HuH-7.5 (cell line): ENCODE measurements at regions not wholly inside any gene's neighbourhood (a gene's known extent, or its start where the extent isn't known, plus 50 kb on each side); places are given as distances from the start of the nearest gene placed in this dataset.

ENCODE experiments used
- DNase-seq: peaks from one replicate; pipeline ENCODE4 v3.0.0; 2011; ENCODE audit warnings: low spot score

DNA sequence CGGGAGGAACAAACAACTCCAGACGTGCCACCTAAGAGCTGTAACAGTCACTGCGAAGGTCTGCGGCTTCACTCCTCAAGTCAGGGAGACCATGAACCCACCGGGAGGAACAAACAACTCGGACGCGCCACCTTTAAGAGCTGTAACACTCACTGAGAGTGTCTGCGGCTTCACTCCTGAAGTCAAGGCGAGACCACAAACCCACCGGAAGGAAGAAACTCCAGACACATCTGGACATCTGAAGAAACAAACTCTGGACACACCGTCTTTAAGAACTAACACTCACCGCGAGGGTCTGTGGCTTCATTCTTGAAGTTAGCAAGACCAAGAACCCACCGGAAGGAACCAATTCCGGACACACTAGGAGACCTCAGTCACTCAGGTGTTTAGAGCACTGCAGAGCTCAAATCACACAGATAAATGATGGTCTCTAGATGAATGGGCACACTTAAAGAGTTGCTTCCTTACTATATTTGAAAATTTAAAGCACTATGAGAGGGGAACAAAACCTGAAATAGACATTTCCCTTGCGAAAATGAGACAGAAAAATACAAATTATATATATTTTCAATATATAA lies 587.7 kb upstream of the ADGRL4 start:
- DNase-seq, result no peak

- no peak for DNase-seq
Observed at GRCh38 chr1:79592707-79593106, 586.2 kb upstream of the ADGRL4 start.

- DNase-seq, result no peak
Observed at GRCh38 chr1:79588719-79589118, 582.2 kb upstream of the ADGRL4 start.

DNA sequence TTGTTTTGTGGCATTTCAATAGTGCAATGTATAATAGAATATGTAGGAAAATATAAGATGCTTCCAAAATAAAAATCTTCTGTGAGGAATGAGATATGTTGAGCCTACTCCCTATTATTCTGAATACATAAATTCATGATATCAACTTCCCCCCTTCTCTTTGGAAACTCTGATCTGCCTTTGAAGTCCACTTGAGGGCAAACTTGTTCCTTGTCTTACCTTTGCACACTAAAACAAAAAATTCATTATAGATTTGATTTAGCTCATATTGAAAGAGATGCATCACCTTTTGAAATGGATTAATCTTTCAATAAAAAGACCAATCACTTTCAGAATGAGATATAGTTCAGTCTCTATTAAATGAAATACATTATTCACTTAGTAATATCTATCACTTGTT lies 580.7 kb upstream of the ADGRL4 start:
- no peak for DNase-seq

- no peak for DNase-seq
Observed at GRCh38 chr1:79585801-79586200, 579.3 kb upstream of the ADGRL4 start.

GRCh38 chr1:79575424-79575823 lies 568.9 kb upstream of the ADGRL4 start:
- no peak for DNase-seq

GRCh38 chr1:79568411-79568810 lies 561.9 kb upstream of the ADGRL4 start:
- peak; percentile 15 for DNase-seq

- DNase-seq, result no peak
Observed at GRCh38 chr1:79561521-79561978, 555.0 kb upstream of the ADGRL4 start.

- DNase-seq, result no peak
Observed at GRCh38 chr1:79556189-79556588, 549.7 kb upstream of the ADGRL4 start.

GRCh38 chr1:79554688-79555087 lies 548.2 kb upstream of the ADGRL4 start:
- DNase-seq, result no peak

DNA sequence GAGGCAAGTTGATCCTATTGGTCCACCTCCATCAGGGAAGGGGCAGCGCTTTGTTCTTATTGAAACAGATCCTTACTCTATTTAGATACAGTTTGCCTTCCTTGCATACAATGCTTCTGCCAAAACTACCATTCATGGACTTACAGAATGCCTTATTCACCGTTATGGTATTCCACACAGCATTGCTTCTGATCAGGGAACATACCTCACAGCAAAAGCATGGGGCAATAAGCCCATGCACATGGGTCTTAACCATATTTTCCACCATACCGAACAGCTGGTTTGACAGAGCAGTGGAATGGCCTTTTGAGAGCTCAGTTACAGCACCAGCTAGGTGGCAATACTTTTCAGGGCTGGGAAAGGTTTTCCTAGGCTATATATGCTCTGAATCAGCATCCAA lies 544.8 kb upstream of the ADGRL4 start:
- DNase-seq, result no peak

- no peak for DNase-seq
Observed at GRCh38 chr1:79550402-79550801, 543.9 kb upstream of the ADGRL4 start.

GRCh38 chr1:79549201-79549600 lies 542.7 kb upstream of the ADGRL4 start:
- no peak for DNase-seq

DNA sequence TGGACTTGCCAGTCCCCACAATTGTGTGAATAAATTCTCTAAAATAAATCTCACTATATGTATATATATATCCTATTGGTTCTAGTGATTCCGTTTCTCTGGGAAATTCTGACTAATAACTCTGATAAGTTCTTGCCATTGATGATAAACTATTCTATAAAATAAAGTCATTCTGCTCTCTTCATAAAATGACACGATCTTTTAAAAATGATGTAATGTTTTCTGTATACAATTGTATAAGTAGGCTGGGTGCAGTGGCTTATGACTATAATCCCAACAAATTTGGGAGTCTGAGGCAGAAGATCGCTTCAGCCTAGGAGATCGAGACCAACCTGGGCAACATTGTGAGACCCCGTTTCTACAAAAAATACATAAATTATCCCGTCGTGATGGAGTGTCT lies 541.0 kb upstream of the ADGRL4 start:
- DNase-seq, result no peak

DNA sequence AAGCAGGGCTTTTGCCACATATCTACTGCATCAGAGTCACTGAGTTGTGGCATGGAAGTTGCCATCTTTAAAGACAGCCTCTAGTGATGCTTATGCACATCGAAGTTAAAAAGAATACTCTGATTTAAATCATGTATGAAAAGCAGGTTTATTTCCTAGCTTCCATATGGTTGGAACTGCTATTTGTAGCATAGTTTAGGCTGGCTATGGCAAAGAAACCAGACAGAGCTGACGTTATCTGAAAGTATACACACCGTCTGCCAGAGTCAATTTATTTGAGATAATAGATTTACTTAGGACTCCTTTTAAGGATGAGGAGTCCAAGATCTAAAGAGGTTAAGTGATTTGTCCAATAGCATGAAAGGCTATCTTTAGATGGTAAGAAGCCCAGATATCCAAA lies 536.9 kb upstream of the ADGRL4 start:
- no peak for DNase-seq

GRCh38 chr1:79539001-79539400 lies 532.5 kb upstream of the ADGRL4 start:
- DNase-seq, result no peak

- DNase-seq, result no peak
Observed at GRCh38 chr1:79532555-79532954, 526.0 kb upstream of the ADGRL4 start.

GRCh38 chr1:79531790-79532189 lies 525.3 kb upstream of the ADGRL4 start:
- no peak for DNase-seq

GRCh38 chr1:79530476-79530875 lies 523.9 kb upstream of the ADGRL4 start:
- DNase-seq, result no peak

GRCh38 chr1:79530055-79530454 lies 523.5 kb upstream of the ADGRL4 start:
- no peak for DNase-seq

DNA sequence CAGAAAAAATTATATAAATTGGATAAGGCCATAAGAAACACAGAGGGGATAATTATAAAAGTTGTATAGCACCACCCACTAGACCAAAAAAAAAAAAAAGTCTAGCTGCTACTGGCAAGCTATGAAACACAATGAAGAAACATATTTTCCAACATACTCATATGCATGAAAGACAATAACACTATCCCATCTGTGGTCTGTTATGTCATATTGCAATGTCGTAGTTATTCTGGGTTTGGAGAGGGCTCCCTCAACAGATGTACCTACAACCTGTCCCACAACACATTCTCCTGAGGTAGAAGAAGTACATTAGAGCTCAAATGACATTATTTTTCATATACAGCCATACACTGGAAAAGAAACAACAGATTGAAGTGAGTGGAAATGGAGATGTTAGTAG lies 517.6 kb upstream of the ADGRL4 start:
- DNase-seq, result no peak

- no peak for DNase-seq
Observed at GRCh38 chr1:79519084-79519760, 512.7 kb upstream of the ADGRL4 start.

DNA sequence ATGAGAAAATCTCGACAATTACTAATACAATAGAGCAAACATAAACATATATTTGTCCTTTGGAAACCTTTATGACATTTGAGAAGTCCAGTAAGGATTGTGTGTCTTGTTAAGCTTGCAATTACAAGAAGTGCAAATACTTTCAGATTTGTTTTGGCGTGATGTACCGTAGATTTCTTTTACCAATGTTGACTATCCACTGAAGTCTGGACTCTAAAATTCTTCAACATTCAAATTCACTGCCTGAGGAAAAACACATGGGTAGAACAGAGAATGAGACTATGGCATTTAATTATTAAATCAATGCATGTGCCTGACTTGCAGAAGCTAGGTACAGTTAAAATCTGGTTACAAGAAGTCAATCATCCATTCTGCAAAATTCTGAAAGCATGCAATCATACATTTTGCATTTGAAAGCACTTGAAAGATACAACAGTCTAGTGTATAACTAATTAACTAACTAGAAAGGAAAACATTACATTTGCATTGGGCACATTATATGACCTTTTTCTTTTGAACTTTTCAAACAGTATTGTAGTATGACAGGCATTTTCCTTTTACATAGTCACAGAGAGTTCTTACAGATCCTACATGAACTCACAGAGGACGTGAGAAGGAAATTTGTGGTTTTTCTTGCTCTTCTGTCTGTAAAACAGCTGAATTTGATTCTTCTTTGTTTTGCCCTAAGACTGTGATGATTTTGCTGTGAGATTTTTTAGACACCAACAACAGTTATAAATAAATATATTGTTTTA lies 511.1 kb upstream of the ADGRL4 start:
- DNase-seq, result no peak
